Right renal cortex interstitium (tissue), 3 donors: ENCODE measurements at regions not wholly inside any gene's neighbourhood (a gene's known extent, or its start where the extent isn't known, plus 50 kb on each side); places are given as distances from the start of the nearest gene placed in this dataset.
"Not testable (repeated sequence)": the region's sequence is repeated elsewhere in the genome, so short reads cannot be mapped to it uniquely, and the experiment has no call there.

Source experiments
- DNase-seq, 3 donors: peaks; one replicate each; pipeline ENCODE4 v3.0.0-alpha.2; 2013; ENCODE audit warnings: low read depth in 3 of 3, low spot score in 2 of 3

GRCh38 chr4:77434299-77435092 is 171.1 kb upstream of the CXCL13 start:
- no peak for DNase-seq

GRCh38 chr4:77437079-77437478 is 168.5 kb upstream of the CXCL13 start:
- no peak for DNase-seq

- no peak for DNase-seq
Measured at GRCh38 chr4:77438549-77438948, 167.1 kb upstream of the CXCL13 start.

GRCh38 chr4:77443941-77444340 is 161.7 kb upstream of the CXCL13 start:
- no peak for DNase-seq

GRCh38 chr4:77445823-77446222 is 159.8 kb upstream of the CXCL13 start:
- no peak for DNase-seq

GRCh38 chr4:77446601-77447000 is 159.0 kb upstream of the CXCL13 start:
- DNase-seq, result no peak

GRCh38 chr4:77449171-77449570 is 156.4 kb upstream of the CXCL13 start:
- DNase-seq, result no peak

- DNase-seq, result no peak
Measured at GRCh38 chr4:77450006-77450405, 155.6 kb upstream of the CXCL13 start.

GRCh38 chr4:77451530-77451929 is 154.1 kb upstream of the CXCL13 start:
- no peak for DNase-seq

GRCh38 chr4:77452117-77452516 is 153.5 kb upstream of the CXCL13 start:
- DNase-seq, result not testable (repeated sequence)

GRCh38 chr4:77453911-77454310 is 151.7 kb upstream of the CXCL13 start:
- no peak for DNase-seq

- no peak for DNase-seq
Measured at GRCh38 chr4:77454858-77455257, 150.8 kb upstream of the CXCL13 start.

- not testable (repeated sequence) for DNase-seq
Measured at GRCh38 chr4:77464100-77464499, 141.5 kb upstream of the CXCL13 start.

- DNase-seq, result no peak
Measured at GRCh38 chr4:77465271-77465670, 140.3 kb upstream of the CXCL13 start.

- DNase-seq, result no peak
Measured at GRCh38 chr4:77466430-77466829, 139.2 kb upstream of the CXCL13 start.

- no peak for DNase-seq
Measured at GRCh38 chr4:77471821-77472495, 133.7 kb upstream of the CXCL13 start.

GRCh38 chr4:77473509-77473908 is 132.1 kb upstream of the CXCL13 start:
- DNase-seq, result no peak

- no peak for DNase-seq
Measured at GRCh38 chr4:77481856-77482255, 123.8 kb upstream of the CXCL13 start.

GRCh38 chr4:77488882-77489281 is 116.7 kb upstream of the CXCL13 start:
- no peak for DNase-seq

- DNase-seq, result no peak
Measured at GRCh38 chr4:77493120-77493752, 112.4 kb upstream of the CXCL13 start.

GRCh38 chr4:77493829-77494551 is 111.6 kb upstream of the CXCL13 start:
- DNase-seq, result no peak
